ENCODE measurements at regions not wholly inside any gene's neighbourhood (a gene's known extent, or its start where the extent isn't known, plus 50 kb on each side); places are given as distances from the start of the nearest gene placed in this dataset.
"Not testable (repeated sequence)": the region's sequence is repeated elsewhere in the genome, so short reads cannot be mapped to it uniquely, and the experiment has no call there.

DNA sequence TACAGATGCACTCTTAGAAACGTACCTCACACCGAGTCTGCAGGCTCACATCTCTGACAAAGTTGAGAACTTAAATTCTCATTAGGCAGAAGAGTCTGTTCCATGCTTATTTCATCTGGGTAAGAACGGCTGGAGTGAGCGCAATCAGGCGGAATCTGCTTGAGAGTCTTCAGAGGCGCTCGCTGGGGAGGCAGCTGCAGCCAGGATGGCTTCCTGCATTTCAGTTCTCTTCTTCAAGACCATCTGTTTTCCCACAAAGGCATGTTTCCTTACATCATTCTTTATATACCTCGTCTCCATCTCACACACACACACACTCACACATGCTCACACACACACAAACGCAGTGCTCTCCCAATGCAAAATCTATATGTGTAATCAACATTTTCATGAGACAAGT is 497.1 kb downstream of the AJAP1 start:
- FAIRE-seq: no peak
- DNase-seq (ENCODE audit: low spot score in 2 of 2): no peak

DNA sequence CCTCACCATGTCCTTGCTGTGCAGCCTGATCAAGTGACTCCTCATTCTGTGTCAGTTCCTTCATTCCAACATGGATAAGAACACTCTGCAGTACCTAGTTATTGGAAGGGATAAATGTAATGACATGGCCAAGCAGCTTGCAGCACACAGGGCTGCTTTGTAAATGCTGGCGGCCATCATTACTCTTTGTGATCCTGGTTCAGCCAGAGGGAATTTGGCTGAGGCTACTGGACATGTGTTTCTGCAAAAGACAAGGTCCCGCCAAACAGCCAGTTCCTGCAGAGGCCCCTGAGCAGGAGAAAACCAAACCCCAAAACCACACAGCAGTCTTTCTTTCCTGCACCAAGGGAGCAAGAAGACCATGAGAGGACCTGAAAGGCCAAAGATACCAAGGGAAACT is 495.8 kb downstream of the AJAP1 start:
- FAIRE-seq (no peak), DNase-seq (ENCODE audit: low spot score in 2 of 2) (no peak)

DNA sequence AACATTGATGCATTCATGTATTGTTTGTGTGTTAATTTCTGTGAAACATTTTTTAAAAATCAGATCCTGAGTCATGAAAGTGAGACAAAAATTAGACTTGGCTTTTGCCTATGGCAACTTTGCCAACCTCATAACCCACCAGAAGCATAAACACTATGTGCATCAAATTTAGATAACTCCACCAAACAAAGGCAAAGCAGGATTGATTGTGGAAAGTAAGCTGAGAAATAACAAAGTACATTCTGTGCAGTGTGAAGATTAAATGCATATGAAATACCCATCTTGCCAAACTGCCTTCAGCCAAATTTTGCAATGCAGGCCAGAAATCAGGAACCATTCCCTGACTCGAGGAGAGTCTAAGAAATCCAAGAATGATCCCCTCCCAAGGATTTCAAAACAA is 493.4 kb downstream of the AJAP1 start:
- FAIRE-seq (no peak), DNase-seq (ENCODE audit: low spot score in 2 of 2) (no peak)

DNA sequence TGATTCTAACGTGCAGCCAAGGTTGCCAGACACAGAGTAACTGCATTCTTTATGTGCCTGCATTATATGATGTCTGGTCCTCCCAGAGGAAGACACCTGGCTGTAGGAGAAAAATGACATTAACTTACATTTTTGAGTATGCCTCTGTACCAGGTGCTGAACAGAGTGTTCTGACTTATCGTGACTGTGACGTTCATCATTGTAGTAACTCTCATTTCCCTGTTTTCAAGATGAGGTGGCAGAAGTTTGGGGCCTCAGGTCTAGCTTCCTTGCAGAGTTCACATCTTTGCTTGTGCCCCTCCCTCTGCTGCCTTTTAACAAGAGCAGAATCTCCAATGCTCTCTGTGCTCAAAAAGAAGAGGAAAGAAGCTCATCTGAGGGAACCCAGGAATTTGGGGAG is 488.0 kb downstream of the AJAP1 start:
- FAIRE-seq (no peak), DNase-seq (ENCODE audit: low spot score in 2 of 2) (no peak)

- no peak for FAIRE-seq
- DNase-seq (ENCODE audit: low spot score in 2 of 2): no peak
Observed at GRCh38 chr1:5141750-5142149, 487.3 kb downstream of the AJAP1 start.

GRCh38 chr1:5140962-5141361 is 486.6 kb downstream of the AJAP1 start:
- DNase-seq (ENCODE audit: low spot score in 2 of 2): no peak
- FAIRE-seq: no peak

DNA sequence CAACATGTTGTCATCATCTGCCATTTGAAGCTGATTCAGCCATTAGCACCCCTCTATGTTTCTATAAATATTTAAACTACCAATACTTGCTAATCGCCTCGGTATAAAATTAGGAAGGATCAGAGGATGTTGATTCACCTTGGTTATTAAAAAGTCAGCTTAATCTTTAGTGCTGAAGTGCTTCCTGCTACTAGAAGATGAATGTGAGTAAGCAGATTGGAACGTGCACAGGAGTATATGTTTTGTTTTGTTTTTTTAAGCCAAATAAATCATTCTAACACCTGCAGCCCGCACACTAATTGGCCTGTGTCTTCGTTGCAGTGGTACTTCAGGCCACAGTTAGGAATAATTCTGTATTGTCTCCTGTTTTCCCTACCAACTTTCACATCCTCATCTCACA is 485.7 kb downstream of the AJAP1 start:
- no peak for DNase-seq (ENCODE audit: low spot score in 2 of 2)
- FAIRE-seq: no peak

DNA sequence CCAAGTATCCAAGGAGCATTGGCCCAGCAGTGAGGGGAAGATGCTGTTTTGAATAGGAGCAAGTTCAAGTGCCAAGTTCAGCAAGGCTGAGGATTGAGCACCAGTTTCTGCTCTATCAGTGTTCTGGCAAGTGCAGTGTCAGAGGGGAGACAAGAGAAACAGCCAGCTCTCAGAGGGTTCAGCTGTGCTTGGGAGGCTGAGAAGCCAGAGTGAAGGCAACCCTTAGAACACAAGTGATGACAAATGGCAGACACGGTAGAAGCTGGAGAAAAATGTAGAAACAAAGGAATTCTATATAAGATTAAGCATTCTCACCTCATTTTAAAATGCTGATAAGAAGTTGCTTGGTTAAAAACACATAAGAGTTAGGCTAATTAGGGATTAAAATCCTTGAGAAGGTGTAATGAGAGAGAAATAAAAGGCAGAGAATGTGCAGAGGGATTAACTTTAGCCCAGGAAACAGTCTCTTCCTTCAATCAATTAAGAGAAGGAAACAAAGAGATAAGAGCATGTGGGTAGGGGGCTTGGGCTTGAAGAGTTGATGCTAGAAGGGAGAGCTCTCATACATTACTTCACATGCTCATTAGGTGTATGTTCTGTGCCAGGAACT is 475.4 kb downstream of the AJAP1 start:
- no peak for DNase-seq (ENCODE audit: low spot score in 2 of 2)
- FAIRE-seq: no peak

DNA sequence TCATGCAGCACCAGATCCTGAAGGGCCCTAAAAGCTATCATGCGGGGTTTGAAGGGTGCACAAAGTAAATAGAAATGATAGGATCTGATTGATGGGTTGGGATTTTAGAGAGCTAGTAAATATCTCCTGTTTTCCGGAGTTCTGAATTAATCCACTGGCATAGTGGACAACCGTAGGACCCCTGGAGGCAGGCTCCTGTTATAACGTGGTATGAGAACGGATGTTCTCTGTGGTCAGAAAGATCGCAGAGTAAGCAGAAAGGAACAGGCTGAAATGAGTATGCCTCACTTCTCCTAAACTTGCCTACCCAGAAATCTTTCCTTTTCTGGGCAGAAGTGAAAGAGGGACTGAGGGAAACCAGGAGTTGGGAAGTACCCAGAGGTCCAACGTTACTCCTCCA is 470.8 kb downstream of the AJAP1 start:
- no peak for DNase-seq (ENCODE audit: low spot score in 2 of 2)
- FAIRE-seq: no peak

GRCh38 chr1:5120559-5120958 is 466.1 kb downstream of the AJAP1 start:
- FAIRE-seq (no peak), DNase-seq (ENCODE audit: low spot score in 2 of 2) (no peak)

DNA sequence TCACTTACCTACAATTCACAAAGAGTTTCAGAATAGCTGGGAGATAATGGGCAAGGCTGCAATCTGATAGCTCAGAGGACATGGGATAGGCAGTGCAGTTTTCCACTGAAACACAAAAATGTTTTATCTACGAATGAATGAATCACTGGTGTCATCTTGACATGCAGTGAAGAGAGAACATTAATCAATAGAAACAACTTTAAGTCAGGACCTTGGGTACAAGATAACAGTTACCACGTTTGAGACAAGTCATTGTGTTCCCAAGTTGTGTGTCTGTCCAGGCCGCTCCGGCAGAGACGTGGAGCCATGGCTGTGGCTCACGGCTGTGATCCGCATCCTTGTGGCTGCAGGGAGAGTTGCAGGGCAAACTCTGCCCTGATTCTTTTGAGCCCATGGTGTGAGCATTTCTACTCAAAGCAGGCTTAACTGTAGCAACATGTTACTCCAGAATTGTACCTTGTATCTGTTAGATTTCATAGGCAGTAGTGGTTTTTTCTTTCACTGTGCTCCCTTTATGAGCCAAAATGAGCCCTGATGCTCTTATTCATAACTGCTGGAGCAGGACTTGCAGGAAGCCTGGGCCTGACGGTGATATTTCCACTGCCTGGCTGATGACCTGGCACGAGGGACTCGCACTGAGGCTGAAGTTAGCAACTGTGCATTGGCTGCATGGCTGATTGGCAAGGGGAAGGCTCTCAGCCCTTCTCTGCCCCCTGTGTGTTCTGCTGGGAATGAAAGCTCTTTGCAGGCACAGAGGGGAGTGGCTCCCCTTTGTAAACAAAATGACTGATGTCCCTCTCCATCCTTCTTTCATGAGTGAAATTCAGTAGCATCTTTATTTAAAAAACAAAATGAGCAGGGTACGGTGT is 465.2 kb downstream of the AJAP1 start:
- DNase-seq (ENCODE audit: low spot score in 2 of 2) (no peak), FAIRE-seq (no peak)

DNA sequence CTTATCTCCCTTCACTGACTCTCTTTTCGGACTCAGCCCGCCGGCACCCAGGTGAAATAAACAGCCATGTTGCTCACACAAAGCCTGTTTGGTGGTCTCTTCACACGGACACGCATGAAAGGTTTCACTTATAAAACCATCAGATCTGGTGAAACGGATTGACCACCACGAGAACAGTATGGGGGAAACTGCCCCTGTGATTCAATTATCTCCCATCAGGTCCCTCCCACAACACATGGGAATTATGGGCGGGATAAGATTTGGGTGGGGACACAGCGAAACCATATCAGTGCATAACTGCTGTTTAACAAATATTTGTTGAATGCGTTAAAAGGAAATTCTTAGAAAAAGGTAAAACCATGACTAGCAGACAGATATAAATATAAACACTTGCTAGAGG is 464.4 kb downstream of the AJAP1 start:
- FAIRE-seq; DNase-seq (ENCODE audit: low spot score in 2 of 2): not testable (repeated sequence)

DNA sequence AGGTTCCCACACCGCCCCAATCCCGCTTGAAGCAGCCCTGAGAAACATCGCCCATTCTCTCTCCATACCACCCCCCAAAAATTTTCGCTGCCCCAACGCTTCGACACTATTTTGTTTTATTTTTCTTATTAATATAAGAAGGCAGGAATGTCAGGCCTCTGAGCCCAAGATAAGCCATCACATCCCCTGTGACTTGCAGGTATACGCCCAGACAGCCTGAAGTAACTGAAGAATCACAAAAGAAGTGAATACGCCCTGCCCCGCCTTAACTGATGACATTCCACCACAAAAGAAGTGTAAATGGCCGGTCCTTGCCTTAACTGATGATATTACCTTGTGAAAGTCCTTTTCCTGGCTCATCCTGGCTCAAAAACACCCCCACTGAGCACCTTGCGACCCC is 463.9 kb downstream of the AJAP1 start:
- DNase-seq (ENCODE audit: low spot score in 2 of 2); FAIRE-seq: not testable (repeated sequence)

DNA sequence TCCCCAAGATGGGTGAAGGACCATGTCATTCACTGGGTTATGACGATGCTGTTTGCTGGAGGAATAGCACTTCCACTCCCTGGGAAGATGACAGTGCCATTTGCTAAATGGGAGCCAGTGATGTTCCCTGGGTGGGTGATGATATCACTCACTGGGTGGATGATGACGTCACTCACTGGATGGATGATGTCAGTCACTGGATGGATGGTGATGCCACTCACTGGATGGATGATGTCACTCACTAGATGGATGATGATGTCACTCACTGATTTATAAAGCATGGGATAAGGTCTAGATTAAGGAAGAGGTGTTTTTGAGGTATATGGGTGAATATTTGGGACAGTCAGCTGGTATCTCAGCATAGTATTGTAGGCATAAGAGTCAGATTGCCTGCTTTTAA is 457.2 kb downstream of the AJAP1 start:
- no peak for DNase-seq (ENCODE audit: low spot score in 2 of 2)
- FAIRE-seq: no peak

GRCh38 chr1:5110508-5110907 is 456.1 kb downstream of the AJAP1 start:
- DNase-seq (ENCODE audit: low spot score in 2 of 2): no peak
- FAIRE-seq: no peak

DNA sequence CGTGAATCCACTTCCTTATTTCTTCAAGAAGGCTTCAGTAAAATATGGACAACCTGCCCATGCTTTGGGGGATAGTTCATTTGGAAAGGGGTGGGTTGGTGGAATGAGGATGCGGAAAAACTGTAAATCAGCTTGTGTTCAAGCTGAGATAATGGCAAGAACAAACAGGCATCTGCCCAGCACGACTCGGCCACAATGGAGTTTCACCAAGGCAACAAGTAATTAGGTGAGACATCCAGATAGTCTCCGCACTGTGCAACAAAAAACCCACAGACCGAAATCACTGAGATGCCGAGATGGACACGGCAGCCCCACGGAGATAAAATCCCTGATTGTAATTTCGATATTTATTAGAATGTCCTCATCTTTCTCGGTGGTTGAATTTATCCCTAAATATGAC is 455.2 kb downstream of the AJAP1 start:
- DNase-seq (ENCODE audit: low spot score in 2 of 2) (no peak), FAIRE-seq (no peak)

GRCh38 chr1:5108740-5109139 is 454.3 kb downstream of the AJAP1 start:
- no peak for FAIRE-seq

DNA sequence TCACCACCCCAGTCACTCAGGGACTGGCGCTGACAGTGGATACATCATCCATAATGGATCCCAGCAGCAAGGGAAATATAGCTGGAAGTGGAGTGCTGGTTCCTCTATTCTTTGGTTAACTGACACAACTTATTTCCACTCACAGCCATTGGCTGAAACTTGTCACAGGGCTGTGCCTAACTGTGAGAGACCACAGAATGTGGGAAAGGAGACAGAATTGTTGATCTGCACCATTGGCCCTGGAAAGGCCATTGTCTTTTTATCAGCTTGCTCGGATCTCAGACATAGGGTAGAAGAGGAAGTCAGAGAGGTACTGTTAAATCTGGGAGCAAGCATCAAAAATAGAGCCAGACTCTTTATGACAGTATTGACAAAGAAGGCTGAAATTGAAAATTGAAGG is 451.3 kb downstream of the AJAP1 start:
- no peak for DNase-seq (ENCODE audit: low spot score in 2 of 2)
- FAIRE-seq: no peak

More at GRCh38 chr1:5108740-5109139, 454.3 kb downstream of the AJAP1 start:
- DNase-seq (ENCODE audit: low spot score in 2 of 2): no peak

GRCh38 chr1:5099558-5099957 is 445.1 kb downstream of the AJAP1 start:
- DNase-seq (ENCODE audit: low spot score in 2 of 2) (no peak), FAIRE-seq (no peak)

DNA sequence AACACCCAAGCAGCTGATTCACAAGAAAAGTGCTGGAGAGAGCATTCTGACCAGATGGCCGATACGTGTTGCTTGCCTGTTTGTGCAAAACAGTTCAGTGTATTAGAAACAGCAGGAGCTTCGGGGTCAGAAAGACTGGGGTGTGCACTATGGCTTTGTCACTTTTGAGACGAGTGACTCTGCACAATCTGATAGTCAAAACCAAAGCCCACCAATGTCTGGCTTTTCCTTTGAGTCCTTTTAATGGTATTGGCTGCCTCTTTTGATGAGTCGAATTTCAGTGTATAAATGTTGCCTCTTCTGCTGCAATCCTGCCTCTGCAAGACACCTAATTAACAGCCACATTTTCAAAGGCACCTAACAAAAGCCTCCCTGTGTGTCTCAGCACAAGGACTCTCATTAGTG is 444.6 kb downstream of the AJAP1 start:
- DNase-seq (ENCODE audit: low spot score in 2 of 2) (no peak), FAIRE-seq (no peak)

DNA sequence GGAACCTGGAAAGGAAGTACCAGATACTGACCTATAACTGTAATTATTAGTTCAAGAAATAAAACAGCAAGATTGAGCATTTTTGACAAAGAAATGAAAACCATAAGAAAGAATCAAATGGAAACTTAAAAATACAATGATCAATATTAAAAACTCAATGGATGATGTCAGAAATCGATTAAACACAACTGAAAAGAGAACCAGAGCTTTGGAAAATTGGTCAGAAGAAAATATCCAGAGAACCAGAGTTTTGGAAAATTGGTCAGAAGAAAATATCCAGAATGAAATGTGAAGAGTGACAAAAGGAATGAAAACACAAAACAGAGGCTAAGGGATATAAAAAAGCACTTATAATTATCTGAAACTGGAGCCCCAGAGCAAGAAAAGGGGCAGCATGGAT is 438.6 kb downstream of the AJAP1 start:
- FAIRE-seq (no peak), DNase-seq (ENCODE audit: low spot score in 2 of 2) (no peak)

DNA sequence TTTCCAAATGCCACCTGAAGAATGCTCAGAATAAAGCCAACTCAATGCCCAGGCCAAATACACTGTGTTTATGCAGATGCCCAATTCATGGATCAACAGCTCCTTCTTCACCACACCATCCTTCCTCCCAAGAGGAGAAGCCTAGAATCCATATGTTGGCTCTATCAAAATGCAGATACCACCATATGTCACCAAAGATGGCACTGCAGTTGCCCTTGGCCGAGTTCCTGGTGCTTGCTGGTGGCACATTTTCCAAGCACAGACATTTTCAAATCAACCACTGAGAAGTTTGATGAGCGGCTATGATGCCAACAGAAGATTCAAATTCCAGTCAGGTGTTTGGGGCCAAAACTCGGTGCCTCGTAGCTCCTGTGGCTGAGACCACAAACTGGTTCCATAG is 430.3 kb downstream of the AJAP1 start:
- FAIRE-seq: no peak
- DNase-seq (ENCODE audit: low spot score in 2 of 2): no peak
